Kidney glomerular epithelial cell (primary cell): ENCODE measurements at regions not wholly inside any gene's neighbourhood (a gene's known extent, or its start where the extent isn't known, plus 50 kb on each side); places are given as distances from the start of the nearest gene placed in this dataset.
"Not testable (repeated sequence)": the region's sequence is repeated elsewhere in the genome, so short reads cannot be mapped to it uniquely, and the experiment has no call there.

Experiments
- DNase-seq: peaks from one replicate; lab custom pipeline; 2025; lab: John Stamatoyannopoulos, UW

DNA sequence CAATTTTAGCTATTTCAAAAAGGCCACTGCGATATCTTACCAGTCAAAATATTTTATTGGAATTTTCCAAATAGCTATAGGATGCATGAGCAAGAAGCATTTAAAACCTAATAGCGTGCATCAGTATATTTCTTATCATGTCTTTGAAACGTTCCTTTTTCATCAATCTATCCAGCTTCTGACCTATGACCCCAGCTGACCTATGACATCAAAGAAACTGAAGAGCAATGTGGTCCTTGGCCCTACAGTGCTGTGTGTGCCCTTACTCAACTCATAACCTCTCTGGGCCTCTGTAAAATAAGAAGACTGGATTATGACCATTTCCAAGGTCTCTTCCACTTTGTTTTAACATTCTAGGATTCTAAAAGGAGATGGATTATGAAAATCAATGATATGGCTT lies 118.2 kb downstream of the ZNF22 start:
- DNase-seq, result no peak

DNA sequence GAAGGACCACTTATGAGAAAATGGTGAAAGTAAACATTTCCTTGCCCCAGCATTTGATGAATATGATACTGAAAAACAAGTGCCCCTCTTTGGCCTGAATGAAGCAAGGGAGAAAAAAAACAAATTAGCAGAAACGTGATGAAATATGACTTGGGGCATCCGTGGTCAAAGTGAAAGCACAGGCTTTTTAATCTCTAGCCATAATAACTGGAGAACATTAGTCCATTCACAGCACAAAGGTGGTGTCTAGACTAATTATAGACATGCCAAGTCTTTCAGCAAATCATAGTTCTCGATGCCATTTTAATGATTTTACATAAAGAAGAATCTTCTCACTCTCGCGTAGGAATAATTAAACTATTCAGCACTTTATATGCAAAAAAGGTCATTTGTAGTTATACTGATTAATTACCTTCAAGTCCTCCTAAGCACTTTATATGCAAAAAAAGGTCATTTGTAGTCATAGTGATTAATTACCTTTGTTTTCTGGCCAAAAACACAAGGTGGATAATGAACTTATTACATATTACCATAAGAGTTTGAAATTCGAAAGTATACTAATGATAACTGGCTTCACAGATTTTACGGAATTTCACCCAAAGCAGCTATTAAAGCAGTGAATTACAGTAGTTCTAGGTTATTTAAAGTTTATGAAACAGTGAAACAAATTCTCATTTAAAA lies 121.6 kb downstream of the ZNF22 start:
- DNase-seq, result not testable (repeated sequence)

DNA sequence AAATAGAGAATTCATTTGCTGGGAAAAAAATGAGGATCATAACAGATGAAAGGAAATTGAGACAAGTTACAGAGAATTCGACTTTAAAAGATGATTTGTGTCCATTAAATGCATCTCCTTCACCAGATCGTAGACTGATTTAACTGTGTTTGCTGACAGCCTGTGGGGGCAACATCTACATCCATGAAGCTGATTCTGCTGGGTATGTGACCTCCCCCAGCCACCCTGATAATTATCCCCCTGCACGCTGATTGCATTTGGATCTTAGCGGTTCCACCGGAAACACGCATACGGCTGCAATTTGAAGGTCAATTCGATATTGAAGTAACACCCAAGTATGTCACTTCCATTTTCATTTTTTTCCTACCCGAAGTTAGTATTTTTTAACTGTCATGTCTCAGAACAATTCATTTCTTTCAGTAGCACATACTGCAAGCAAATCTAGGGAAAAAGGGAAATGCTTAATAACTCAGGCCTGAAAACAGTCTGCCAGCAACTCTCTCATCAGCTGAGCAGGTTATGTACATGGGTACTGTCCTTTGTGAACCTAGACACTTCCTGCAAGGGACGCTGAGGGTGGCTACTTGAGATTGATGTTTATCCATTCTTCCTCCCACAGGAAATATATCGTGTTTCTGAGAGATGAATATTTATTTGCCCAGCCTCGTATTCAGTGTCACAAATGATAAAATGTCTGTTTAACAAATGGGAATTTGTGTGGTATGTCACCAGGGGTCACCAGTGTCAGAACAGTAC lies 134.9 kb downstream of the ZNF22 start:
- no peak for DNase-seq

DNA sequence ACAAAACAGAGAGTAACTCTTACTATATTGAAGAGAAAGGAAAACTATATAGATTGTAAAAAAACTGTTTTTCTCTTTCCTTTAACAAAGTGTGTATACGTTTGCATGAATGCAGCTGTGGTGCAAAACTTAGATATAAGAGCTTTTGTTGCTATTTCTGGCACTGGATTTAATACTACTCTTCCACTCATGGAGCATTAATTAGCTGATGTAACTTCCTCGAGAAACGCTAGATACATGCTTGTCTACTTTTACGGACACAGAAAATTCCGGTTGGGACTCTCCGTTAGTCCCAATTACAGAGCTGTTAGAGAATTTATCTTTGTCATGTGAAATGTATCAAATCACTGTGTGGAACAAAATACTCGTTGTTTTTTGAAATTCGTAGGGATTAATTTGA lies 135.5 kb downstream of the ZNF22 start:
- DNase-seq, result no peak

DNA sequence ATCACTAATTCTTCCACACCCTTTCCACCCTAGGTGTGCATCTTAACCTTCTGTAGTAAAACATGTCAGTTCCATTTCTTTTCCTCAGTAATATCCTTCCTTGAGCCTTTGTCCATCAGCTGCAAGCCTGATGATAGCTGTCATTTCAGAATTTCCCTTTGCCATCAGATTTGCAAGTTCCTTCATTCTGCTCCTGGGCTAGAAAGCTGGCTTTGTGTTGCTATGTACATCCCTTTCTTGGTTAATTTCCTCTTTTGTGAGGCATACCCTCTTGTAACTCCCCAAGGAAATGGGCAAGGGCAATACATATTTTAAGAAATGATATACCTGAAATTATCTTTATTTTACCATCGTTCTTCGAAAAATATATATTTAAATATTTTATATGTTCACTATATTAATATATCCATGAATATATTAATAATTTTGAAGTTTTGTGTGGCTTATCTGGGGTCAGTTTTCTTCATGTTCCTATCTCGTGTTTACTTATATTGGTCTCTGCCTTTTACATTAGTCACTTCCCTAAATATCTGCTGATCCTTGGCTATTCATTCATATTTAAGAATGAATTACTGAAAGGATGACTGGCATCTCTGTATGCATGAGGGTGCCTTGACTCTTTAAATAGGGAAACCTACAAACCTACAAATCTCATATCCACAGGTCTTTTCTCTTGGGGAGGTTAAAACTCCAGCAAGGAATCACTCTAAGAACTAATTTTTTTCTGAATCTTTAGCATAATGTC lies 143.8 kb downstream of the ZNF22 start:
- no peak for DNase-seq

DNA sequence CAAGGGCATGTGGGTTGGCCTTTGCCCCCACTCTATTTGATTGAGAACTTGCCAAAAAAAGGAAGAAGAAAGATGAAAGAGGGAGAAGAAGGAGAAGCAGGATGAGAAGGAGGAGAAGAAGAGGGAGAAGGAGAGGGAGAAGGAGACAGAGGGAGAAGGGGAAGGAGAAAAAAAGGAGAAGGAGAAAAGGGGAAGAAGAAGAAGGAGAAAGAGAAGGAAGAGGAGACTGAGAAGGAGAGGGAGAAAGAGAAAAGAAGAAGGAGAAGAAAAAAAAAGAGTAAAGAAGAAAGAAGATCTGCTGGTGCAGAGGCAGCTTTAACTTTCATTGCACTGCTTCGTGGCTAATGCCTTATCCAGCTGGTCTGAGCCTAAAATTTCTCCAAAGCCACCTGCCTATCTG lies 144.4 kb downstream of the ZNF22 start:
- DNase-seq, result not testable (repeated sequence)

DNA sequence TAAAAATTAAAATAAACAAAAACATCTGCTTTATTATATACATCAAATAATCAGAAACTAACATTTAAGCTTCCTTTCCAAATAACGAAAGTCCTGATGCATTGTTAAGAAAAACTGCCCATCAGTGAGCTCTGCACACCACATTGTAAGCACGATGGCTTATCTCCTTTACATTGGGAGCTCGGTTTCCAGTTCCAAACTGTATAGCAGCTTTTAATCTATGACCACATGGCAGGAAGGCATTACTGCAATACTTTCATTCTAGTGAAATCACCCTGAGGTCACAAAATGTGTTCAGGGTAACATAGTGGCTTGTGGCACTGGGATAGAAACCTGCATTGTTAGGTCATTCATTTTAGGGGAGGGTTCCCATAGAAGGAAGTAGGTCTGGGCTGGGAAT lies 146.3 kb downstream of the ZNF22 start:
- no peak for DNase-seq

DNA sequence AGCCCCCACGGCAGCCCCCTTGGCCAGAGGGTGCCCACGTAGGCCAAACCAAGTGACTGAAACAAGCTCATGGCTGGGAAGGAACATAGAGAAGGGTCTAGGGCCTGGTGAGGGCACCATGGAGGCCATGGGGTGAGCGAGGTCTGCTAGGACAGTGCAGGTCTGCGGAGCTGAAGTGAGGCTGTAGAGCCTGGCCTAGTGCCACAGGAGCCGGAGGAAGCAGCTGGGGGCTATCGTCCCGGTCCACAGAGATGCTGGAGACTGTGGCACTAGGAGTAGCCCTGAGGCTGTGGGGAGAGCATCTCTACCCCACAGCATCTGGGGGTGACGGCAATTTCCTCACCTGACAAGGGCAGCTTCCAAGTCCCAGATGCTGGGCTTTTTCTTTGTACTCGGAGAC lies 150.3 kb downstream of the ZNF22 start:
- no peak for DNase-seq

DNA sequence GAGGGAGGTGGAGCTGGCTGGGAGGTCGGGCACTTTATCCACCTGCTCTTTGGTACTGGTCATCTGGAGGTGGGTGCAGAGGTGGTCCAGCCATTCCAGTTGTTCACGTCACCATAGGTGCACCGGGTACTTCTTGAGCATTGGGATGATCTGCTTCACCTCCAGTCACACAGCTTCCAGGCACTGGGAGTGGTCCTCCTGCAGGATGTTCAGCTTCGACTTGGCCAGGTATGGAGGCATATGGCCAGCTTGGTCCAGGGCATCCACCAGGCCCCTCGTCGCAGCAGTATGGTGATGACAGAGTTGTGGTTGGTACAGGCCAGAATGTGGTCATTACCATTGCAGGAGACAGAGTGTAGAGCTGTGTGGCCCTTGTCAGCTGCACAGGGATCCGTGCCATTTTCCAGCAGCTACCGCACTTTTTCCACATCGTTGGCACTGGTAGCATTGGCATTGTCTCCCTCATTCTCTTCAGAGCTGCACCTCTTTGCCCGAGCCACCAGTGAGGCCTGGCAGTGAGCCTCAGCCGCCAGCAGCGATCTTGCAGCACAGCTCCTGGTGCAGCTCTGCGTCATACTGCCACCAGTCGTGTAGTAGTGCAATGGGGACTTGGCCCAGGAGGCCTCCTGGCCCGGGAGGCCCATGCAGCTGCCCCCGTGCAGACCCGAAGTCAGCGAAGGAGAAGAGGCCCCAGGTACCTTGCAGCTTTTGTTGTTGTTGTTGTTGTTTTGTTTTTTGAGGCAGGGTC lies 150.9 kb downstream of the ZNF22 start:
- DNase-seq, result no peak

DNA sequence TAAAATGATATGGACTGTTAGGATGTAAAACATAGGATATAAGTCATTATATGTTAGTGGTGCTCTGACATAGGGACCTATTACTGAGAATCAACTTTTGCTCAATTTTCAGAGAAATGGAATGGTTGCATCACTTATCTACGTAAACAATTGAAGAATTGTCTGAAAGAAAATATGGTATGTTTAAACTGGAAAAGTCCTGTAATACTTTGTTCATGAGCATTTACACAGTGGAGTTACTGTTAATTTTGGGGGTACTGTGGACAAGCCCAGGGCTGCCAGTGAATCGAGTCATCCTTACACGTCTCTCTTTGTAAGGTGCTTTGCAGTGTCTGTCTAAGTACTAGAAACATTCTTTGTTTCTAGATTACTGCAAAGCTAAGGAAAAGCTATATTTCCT lies 152.0 kb downstream of the ZNF22 start:
- no peak for DNase-seq

DNA sequence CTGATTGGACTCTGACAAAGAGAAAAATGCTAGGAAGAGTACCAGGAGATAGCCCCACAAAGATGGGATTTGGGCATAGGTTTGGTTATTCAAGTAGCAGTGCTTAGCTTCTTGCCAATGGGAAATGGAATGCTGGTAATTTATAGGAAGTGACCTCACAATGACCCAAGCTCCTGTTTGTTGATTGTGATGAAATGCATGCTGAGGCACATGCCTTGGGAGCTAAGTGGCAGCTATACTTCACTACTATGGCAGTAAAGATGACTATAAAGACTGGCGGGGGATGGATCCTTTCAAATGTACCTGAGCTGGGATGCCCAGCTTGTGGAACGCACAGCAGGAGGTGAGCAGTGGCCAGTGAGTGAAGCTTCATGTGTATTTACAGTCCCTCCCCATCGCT lies 153.8 kb downstream of the ZNF22 start:
- no peak for DNase-seq

DNA sequence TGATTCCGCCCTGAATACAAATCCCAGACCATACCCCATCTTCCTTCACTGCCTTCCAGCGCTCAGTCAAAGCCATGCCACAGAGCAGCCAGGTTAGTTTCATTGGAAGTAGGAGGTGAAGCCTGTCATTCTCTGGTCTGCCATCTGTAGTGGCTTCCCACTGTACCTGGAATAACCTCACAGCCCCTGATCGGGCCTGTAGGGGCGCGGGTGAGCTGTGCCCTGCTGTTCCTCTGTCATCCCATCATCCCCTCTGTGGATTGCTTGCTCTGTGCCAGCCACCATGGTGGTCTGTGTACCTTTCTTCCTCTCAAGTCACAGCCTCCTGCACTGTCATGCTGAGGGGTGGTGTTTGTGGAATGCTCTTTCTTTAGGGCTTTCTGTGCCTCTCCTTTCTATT lies 155.1 kb downstream of the ZNF22 start:
- no peak for DNase-seq

DNA sequence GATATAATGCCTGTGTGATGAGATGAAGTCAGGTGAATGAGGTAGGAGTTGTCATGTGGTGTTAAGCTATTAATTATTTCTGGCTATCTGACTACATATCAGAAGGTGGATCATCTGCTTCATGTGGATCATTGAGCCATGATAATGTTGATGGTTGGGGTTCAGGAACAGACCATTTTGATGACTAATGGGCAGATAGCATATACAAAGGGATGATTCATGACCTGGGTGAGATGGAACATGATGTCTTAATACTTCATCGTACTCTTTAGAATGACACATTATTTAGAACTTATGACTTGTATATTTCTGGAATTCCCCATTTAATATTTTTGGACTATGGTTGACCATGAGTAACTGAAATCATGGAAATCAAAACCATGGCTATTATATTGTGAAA lies 155.1 kb downstream of the OR13A1 start:
- peak; percentile 93 for DNase-seq

DNA sequence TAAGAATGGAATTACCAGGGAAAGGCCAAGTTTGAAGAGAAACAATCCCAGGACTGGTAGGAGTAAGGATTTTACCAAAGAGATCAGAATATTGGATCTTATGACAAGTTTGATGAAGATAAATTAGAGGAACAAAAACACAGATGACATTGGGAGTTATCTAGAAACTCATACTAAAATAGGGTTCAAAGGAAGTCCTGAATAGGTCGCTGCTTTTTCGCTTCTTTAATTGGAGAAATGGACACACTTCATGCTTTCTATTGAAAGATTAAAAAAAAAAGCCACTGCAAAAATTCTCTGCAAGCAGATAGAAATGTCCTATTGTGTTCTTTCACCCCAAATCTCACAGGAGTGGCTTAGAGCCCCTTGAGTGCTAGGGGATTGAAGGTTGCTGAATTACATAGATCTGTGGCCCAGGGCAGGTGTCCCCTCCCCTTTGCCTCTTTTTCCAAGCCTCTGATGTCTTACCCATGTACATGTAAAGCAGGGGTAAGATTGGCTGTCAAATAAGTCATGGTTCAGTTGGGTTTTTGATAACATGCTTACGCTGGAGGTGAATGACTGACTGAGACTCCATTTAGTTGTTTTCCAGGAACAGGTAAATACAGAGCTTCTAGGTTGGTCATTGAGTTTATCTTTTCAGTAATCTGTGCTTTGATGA lies 152.0 kb downstream of the OR13A1 start:
- DNase-seq, result no peak

DNA sequence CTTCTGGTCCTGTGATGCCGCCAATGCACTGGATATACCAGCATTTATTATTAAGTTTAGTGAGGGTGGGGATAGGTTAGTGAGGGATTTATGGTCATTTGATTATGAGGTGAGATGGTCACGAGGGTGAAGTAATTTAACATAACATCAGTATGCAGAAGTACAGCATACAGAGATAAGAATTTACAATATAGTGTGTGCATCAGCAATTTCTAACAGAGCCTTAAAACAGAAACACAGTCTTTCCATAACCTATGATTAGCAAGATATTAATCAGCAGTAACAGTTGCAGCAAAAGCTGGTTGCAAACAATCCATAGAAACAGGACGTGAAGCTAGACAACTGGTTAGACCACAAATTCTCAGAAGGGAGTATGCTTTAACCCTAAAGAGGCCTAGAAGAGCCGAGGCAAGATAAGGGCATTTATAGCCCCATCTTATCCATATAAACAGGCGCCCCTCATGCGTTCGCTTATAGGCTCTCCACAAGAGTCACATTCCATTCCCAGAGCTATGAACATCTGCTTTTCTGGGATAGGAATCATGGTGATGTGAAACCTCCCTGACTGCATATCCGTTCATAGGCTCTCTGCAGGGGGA lies 139.8 kb downstream of the OR13A1 start:
- DNase-seq, result not testable (repeated sequence)

DNA sequence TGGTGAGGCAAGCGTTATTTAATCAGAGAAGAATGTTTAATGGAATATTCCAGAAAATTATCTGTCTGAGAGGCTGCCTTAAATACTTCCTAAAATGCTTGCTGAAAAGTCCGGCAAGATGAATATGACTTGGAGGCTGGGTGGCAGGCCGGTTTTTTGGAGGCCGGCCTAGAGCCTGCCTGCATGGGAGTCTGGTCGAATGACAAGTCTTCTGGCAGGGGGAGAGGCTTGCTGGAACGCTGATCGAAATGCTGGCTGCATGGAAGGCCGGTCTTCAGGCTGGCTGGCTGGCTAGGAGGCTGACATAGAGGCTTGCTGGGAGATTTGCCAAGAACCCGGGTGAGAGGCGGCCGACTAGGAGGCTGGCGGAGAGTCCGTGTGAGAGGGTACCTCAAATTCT lies 135.7 kb downstream of the OR13A1 start:
- DNase-seq, result no peak

DNA sequence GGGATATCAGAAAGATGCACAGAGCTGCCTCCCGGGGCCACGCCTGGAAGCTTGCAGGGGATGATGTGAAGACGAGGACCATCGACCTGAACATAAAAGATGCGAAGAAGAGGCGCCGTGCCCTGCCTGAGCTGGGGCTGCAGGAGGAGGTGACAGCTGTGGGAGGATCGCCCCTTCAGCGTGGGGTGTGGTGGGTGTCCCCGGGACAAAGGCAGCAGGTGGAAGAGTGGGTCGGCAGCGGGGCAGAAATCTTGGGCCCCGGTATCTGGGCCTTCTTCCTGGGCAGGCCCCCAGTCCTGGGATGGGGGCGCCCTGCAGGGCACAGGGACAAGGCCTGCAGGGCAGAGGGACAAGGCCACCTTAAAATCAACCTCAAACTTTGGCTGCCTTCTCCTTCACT lies 134.9 kb downstream of the OR13A1 start:
- no peak for DNase-seq

DNA sequence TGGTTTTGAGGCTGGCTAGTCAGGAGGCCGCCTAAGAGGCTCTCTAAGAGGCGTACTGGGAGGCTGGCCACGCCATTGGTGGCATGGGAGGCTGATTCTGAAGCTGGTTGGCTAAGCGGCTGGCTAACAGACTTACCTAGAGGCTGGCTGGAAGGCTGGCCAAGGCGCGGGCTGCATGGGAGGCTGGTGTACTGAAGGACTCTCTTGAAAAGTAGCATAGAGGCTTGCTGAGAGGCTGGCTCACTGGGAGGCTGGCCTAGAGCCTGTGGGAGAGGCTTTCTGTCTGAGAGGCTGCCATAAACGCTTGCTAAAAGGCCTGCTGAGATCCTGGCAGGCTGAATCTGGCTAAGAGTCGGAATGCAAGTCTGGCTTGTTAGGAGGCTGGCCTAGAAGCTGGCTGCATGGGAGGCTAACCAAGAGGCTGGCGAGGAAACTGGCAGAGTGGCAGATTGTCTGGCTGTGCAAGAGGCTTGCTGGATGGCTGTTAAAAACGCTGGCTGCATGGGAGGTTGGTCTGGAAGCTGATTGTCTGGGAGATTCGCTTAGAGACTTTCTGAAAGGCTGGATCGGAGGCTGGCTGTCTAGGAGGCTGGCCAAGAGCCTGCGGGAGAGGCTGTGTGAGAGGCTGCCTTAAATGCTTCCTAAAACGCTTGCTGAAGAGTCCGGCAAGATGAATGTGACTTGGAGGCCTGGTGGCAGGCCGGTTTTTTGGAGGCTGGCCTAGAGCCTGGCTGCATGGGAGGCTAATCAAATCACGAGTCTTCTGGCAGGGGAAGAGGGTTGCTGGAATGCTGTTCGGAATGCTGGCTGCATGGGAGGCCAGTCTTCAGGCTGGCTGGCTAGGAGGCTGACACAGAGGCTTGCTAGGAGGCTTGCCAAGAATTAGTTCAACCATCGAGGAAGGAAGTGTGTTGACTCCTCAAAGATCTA lies 134.2 kb downstream of the OR13A1 start:
- no peak for DNase-seq

DNA sequence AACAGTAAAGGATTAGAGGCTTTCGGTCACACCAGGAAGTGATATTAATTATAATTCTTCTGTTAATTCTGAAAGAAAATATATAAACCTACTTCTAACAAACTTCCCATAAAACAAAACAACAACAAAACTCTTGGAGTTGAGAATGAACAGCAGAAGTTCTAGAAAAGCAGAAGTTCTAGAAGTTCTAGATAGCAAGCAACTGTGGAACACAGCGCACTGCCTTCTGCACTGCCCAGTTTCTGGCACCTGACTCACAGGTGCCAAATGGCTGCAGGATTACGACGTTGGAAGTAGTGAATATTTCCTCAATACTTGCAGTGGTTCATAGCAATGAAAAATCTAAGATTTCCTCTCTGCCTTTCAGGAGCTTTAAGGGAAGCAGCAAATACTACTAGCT lies 132.2 kb downstream of the OR13A1 start:
- no peak for DNase-seq

DNA sequence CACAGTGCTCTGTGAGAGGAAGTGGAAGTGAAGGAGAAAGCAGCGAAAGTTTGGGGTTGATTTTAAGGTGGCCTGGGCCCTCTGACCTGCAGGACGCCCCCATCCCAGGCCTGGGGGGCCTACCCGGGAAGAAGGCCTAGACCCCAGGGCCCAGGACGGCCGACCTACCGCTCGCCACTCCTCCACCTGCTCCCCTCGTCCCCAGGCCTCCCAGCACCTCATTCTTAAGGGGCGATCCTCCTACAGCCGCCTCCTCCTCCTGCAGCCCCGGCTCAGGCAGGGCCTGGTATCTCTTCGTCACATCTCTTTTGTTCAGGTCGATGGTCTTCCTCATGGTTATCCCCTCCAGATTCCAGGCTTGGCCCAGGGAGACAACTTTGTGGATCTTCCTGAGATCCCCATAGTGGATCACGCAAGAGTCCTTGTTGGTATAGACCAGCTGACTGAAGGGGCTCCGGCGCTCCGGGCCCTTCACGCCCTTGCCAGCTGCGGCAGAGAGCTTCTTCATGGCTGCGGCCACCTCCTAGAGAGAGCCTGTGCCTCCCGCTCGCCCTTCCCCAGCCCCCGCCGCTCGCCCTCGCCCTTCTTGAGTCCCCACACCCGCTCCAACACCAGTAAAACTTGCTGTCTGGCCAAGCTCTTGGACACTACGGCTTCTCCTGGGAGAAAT lies 117.5 kb downstream of the OR13A1 start:
- no peak for DNase-seq
